Vagina (tissue), 2 donors: ENCODE measurements at regions not wholly inside any gene's neighbourhood (a gene's known extent, or its start where the extent isn't known, plus 50 kb on each side); places are given as distances from the start of the nearest gene placed in this dataset.

Source experiments
- DNase-seq, 2 donors: peaks; one replicate each; pipeline ENCODE4 v3.0.0-alpha.2; 2017; ENCODE audit errors: extremely low spot score in 2 of 2
- H3K27ac ChIP-seq: fragments of 200-600 bp; sonication (generic); one replicate; pipeline ENCODE4 v1.5.1; 2019
- H3K27me3 ChIP-seq: fragments of 200-600 bp; sonication (generic); one replicate; pipeline ENCODE4 v1.5.1; 2019
- H3K36me3 ChIP-seq, 2 donors: fragments of 200-600 bp; sonication (generic); one replicate each; pipeline ENCODE4 v1.5.1; 2017 to 2019
- H3K4me1 ChIP-seq: fragments of 200-600 bp; sonication (generic); one replicate; pipeline ENCODE4 v1.5.1; 2019
- H3K4me3 ChIP-seq, 2 donors: fragments of 200-600 bp; sonication (generic); 1 replicate in 1 of 2; 2 replicates in 1 of 2; pipeline ENCODE4 v1.5.1; 2016 to 2019
- H3K9me3 ChIP-seq: fragments of 200-600 bp; sonication (generic); one replicate; pipeline ENCODE4 v1.5.1; 2019
- POLR2A ChIP-seq, 2 donors: fragments of 450-650 bp; IDR thresholded peaks; one replicate each; pipeline ENCODE4 v1.6.1; 2017; ENCODE audit warnings: antibody characterized with exemption in 2 of 2, mild to moderate bottlenecking in 2 of 2, moderate library complexity in 2 of 2
- POLR2AphosphoS5 ChIP-seq, 2 donors: sonication (generic); formaldehyde crosslinking; IDR thresholded peaks; one replicate each; pipeline ENCODE4 v1.9.0; 2017; ENCODE audit warnings: antibody characterized with exemption in 2 of 2, mild to moderate bottlenecking in 2 of 2, low read depth in 1 of 2; ENCODE audit not compliant: insufficient read depth in 1 of 2
- intact Hi-C: fragments of 100-400 bp; cut with DNase I; formaldehyde crosslinking; loops from one replicate; pipeline ENCODE4 v1.15.1; 2023
- TF ChIP-seq, protein P1 (sequence below), 3 experiments: fragments of 450-650 bp in 2 of 3; fragments of 200-600 bp in 1 of 3; sonication (generic) in 1 of 3; IDR thresholded peaks; one replicate each; pipeline ENCODE4 v1.5.1; 2017 to 2019; ENCODE audit warnings: antibody characterized with exemption in 3 of 3, mild to moderate bottlenecking in 2 of 3, moderate library complexity in 2 of 3

- H3K4me1 ChIP-seq: no peaks in the 10 kb centered on the region
- no peaks in the 10 kb centered on the region for H3K27me3 ChIP-seq
- TF ChIP-seq POLR2A (IDR thresholded peaks at IDR 0.05) (no peak), POLR2AphosphoS5 (IDR thresholded peaks at IDR 0.05; ENCODE audit: insufficient read depth in 1 of 2, low read depth in 1 of 2) (no peak)
- TF ChIP-seq, protein P1, sequence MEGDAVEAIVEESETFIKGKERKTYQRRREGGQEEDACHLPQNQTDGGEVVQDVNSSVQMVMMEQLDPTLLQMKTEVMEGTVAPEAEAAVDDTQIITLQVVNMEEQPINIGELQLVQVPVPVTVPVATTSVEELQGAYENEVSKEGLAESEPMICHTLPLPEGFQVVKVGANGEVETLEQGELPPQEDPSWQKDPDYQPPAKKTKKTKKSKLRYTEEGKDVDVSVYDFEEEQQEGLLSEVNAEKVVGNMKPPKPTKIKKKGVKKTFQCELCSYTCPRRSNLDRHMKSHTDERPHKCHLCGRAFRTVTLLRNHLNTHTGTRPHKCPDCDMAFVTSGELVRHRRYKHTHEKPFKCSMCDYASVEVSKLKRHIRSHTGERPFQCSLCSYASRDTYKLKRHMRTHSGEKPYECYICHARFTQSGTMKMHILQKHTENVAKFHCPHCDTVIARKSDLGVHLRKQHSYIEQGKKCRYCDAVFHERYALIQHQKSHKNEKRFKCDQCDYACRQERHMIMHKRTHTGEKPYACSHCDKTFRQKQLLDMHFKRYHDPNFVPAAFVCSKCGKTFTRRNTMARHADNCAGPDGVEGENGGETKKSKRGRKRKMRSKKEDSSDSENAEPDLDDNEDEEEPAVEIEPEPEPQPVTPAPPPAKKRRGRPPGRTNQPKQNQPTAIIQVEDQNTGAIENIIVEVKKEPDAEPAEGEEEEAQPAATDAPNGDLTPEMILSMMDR (IDR thresholded peaks at IDR 0.05): no peak
- H3K9me3 ChIP-seq: no peaks in the 10 kb centered on the region
- no peak overlapping the region for H3K27ac ChIP-seq
- intact Hi-C loops: no loop called here
- DNase-seq: no peak
- H3K36me3 ChIP-seq: no peaks in the 10 kb centered on the region
- no peak overlapping the region for H3K4me3 ChIP-seq
These were observed 591.2 kb downstream of the RNF144A start for GRCh38 chr2:7508296-7508943.

GRCh38 chr2:7510353-7510752 is 593.1 kb downstream of the RNF144A start:
- no peak for DNase-seq
- intact Hi-C loops: no loop called here
- no peaks in the 10 kb centered on the region for H3K9me3 ChIP-seq
- no peaks in the 10 kb centered on the region for H3K4me1 ChIP-seq
- no peaks in the 10 kb centered on the region for H3K36me3 ChIP-seq
- no peaks in the 10 kb centered on the region for H3K27me3 ChIP-seq
- TF ChIP-seq POLR2AphosphoS5 (IDR thresholded peaks at IDR 0.05; ENCODE audit: insufficient read depth in 1 of 2, low read depth in 1 of 2): no peak
- no peak for TF ChIP-seq POLR2A (IDR thresholded peaks at IDR 0.05)
- TF ChIP-seq, protein P1 (IDR thresholded peaks at IDR 0.05): no peak
- H3K27ac ChIP-seq: no peak overlapping the region
- H3K4me3 ChIP-seq: no peak overlapping the region

DNA sequence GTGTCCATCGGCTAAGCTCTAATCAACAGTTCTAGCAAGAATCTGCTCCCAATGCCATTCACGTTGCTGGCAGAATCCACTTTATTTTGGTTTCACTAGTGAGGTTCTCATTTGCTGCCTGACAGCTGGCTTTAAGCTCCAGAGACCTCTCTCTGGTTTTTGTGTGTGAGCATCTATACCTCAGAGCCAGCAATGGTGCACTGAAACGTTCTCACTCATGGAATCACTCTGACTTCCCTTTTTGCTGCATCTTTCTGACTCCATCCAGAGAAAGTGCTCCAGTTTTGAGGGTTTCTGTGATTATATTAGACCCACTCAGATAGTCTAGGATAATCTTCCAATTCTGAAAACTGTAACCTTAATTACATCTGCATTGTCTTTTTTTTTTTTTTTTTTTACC is 596.6 kb downstream of the RNF144A start:
- no peaks in the 10 kb centered on the region for H3K9me3 ChIP-seq
- no peak for DNase-seq

GRCh38 chr2:7515327-7515726 is 598.1 kb downstream of the RNF144A start:
- no peak for DNase-seq
- no peak for TF ChIP-seq POLR2AphosphoS5 (IDR thresholded peaks at IDR 0.05; ENCODE audit: insufficient read depth in 1 of 2, low read depth in 1 of 2)
- TF ChIP-seq, protein P1 (IDR thresholded peaks at IDR 0.05): no peak
- no peak overlapping the region for H3K27ac ChIP-seq
- no peaks in the 10 kb centered on the region for H3K4me1 ChIP-seq
- no peaks in the 10 kb centered on the region for H3K9me3 ChIP-seq
- H3K4me3 ChIP-seq: no peak overlapping the region
- H3K27me3 ChIP-seq: no peaks in the 10 kb centered on the region
- no peaks in the 10 kb centered on the region for H3K36me3 ChIP-seq
- intact Hi-C loops: no loop called here

More for the DNA sequence above, 596.6 kb downstream of the RNF144A start:
- Histone ChIP-seq H3K4me3 (no peak overlapping the region), H3K4me1 (no peaks in the 10 kb centered on the region), H3K27ac (no peak overlapping the region), H3K27me3 (no peaks in the 10 kb centered on the region), H3K36me3 (no peaks in the 10 kb centered on the region)
- TF ChIP-seq, protein P1 (IDR thresholded peaks at IDR 0.05): no peak
- TF ChIP-seq POLR2AphosphoS5 (IDR thresholded peaks at IDR 0.05; ENCODE audit: insufficient read depth in 1 of 2, low read depth in 1 of 2) (no peak), POLR2A (IDR thresholded peaks at IDR 0.05) (no peak)
- intact Hi-C loops: loop anchor here (2.0 kb wide), 1 partner anchor 21 kb away; no protein-coding TSS in a partner anchor

DNA sequence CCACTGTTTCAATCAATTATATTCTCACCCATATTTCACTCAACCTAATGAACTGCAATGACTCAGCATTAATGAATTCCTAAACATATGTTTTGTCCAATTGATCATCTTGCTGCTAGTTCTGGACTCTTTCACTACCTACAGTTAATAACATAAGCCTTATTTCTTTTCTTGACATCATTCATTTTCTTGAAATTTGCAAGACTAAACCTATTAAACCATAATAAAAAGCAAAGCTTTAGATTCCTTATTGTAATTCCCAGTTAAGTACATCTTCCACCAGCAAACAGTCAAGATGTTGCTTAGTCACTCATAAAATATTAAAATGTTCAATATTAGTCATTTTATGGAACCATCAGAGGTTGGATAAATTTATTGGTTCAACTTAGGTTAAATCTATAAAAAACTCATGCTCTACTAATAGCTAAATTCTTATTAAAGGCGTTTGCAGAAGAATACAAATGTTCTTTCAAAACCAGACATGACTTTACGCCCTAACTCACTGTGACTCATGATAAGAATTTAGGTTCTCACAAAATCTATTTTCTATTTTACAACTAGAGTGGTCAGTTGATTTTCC is 599.4 kb downstream of the RNF144A start:
- Histone ChIP-seq H3K36me3 (no peaks in the 10 kb centered on the region), H3K27me3 (no peaks in the 10 kb centered on the region), H3K9me3 (no peaks in the 10 kb centered on the region), H3K27ac (no peak overlapping the region), H3K4me3 (no peak overlapping the region), H3K4me1 (no peaks in the 10 kb centered on the region)
- TF ChIP-seq, protein P1 (IDR thresholded peaks at IDR 0.05): no peak
- no peak for TF ChIP-seq POLR2A (IDR thresholded peaks at IDR 0.05)
- DNase-seq: no peak
- intact Hi-C loops: no loop called here
